HCEC 1CT (cell line): ENCODE measurements at regions not wholly inside any gene's neighbourhood (a gene's known extent, or its start where the extent isn't known, plus 50 kb on each side); places are given as distances from the start of the nearest gene placed in this dataset.

Experiments used
- DNase-seq: peaks from one replicate; pipeline ENCODE4 v3.0.0-alpha.2; 2017

DNA sequence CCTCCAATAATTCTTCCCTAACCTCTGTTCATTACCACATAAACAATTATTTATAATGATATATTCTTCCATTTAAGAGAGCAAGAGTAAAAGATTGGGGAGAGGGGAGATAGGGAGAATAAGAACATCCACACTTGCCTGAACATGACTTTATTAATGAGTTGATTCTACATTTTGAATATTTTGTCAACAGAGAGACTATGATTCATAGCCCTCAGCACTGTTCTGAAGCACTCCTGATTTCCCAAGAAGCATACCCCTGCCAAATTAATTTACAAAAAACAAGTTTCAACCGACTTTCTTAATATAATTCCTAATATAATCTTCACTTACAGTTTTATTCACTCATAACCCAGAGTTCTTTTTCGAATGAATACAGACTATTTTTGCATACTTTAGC lies 828.8 kb downstream of the ROBO2 start:
- no peak for DNase-seq

DNA sequence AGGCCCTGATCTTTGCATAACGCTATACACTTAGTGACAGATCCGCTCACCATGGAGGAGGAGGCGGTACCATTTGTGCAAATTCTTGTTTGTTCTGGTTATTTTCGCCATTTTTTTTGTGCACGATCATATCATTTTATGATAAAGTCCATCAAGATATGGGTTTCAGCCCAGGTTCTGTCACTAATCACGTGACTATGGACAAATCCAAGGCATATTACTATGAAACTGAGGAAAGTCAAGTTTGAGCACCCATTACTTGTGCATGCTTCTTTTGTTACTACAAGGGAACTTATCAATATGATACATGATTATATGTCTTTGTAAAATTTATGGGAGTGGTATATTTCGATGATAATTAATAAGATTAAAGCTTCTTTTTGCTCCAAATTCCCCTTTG lies 829.5 kb downstream of the ROBO2 start:
- no peak for DNase-seq

DNA sequence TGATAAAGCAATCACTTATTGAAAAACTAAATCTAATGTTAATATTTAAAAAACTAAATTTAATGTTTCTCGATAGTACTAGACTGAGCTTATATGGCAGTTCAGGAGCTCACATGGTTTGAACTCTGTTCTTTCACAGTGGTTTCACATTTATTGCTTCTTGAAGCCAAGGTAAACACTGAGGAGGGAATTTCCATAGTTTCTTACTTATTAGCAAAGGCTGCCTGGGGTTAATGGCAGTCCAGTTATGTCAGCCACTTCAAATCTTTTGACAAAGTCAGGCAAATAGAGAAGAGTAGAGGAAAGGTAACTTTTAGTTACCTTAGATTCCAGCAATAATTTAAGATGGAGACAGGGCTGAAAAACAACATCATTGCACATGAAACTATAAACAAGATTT lies 831.5 kb downstream of the ROBO2 start:
- DNase-seq = no peak

DNA sequence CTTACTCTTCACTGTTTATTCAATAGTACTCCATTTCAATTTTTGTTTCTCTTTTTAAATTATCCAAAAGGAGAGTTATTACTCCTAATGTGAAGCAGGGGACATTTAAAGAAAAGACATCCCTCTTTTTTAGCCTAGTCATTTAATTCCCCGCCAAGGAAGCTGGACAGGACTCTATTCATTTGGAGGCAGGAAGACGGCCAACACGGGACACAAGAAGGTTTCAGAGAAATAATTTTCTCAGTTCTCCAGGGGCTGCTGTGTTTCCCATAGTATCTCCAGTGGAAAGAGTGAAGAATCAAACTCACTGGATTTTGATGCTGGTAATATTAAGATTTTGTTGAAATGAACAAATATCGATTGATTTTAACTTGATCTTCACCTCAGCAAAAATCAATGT lies 833.7 kb downstream of the ROBO2 start:
- no peak for DNase-seq

DNA sequence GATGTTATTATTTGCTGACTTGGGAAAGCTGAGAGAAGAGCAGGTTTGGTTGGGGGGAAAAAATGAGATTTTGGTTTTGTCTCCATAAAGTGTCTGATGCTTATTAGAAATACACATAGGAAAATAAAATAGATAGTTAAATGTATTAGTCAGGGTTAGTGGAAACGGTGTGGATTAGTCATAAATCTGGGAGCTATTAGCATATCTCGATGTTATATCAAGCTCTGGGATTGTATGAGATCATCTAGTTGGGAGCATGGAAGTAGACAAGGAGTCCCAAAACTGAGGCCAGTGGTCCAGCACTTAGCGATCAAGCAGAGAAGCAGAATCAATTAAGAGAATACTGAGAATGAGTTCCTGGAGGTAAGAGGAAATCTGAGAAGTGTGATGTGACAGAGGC lies 845.5 kb downstream of the ROBO2 start:
- DNase-seq = no peak

DNA sequence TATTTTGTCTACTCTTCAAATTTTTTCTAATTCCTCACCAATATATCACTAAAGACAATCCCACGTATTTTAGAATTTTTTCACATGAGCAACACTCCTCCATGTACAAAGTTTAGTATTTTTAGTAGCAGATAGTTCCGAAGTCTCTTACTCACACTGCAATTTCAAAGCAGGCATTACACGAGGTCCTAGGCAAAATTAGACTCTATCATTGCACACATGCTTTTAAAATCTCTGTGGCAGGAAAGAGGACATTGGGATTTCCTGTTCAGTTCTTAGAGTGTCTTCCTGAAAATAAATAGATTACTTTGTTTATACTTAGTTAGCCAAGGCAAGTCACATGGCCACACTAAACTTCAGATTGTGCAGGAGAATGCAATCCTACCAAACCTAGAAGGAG lies 847.7 kb downstream of the ROBO2 start:
- no peak for DNase-seq

DNA sequence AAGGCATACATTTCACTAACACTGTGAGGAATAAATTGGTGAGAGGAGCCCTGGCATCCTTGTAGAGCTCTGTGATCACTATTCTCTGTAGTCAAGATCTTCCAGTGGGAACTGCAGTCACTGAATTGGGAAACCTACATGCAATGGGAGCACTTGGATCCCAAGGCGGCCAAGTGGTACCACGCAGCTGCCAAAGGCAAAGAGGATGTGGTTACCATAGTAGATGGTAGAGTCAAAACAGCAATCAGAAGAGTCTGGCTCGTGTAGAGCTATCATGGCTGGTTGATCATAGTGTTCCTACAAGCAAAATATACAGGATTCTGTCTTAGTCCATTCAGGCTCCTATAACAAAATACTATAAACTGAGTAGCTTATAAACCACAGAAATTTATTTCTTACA lies 849.7 kb downstream of the ROBO2 start:
- DNase-seq = no peak

DNA sequence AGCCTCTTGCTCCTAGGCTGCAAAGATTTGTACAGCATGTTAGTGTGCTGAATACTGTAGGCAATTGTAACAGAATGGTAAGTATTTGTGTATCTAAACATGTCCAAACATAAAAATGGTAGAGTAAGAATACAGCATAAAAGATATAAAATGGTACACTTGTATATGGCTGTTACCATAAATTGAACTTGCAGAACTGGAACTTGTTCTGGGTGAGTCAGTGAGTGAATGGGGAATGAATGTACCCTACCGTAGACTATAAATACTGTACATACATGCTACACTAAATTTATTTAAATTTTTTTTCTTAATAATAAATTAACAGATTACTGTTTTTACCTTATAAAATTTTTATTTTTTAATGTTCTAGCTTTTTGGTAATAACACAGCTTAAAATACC lies 858.7 kb downstream of the ROBO2 start:
- DNase-seq = no peak

DNA sequence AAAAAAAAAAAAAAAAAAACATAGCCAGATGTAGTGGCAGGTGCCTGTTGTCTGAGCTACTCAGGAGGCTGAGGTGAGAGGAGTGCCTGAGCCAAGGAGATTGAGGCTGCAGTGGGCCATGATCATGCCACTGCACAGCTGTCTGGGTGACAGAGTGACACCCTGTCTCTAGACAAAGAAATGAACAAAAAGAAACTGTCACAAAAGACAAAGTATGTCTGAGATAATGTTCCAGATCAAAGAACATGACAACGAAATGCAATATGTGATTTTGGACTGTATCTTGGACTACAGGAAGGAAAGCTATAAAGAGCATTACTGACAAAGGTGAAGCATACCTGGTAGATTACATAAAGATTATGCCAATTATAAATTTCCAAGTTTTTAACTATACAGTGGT lies 862.8 kb downstream of the ROBO2 start:
- DNase-seq = no peak

DNA sequence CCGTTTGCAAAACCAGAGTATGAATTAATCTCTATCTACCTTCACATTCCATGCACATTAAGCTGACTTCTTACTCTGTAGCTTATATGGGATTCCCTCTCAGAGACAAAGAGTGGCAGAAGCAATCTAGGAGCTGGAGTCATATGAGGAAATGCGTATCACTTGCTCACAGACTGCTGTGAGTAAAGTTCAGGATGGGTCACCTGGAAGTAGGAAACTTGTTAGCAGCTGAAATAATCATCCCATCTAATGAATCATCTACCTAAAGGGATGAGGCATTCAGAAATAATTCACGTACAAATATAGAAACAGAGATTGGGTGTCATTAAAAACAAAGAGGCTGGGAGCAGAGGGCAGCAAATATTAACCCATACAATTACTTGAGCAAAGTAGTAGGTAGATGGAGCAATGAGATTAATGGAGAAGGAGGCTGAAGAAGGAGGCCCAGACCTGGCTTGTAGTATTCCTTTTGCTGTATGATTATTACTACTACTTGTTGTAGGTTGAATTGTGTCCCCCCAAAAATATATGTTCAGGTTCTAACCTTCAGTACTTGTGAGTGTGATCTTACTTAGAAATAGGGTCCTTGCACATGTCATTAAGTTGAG lies 866.3 kb downstream of the ROBO2 start:
- no peak for DNase-seq

DNA sequence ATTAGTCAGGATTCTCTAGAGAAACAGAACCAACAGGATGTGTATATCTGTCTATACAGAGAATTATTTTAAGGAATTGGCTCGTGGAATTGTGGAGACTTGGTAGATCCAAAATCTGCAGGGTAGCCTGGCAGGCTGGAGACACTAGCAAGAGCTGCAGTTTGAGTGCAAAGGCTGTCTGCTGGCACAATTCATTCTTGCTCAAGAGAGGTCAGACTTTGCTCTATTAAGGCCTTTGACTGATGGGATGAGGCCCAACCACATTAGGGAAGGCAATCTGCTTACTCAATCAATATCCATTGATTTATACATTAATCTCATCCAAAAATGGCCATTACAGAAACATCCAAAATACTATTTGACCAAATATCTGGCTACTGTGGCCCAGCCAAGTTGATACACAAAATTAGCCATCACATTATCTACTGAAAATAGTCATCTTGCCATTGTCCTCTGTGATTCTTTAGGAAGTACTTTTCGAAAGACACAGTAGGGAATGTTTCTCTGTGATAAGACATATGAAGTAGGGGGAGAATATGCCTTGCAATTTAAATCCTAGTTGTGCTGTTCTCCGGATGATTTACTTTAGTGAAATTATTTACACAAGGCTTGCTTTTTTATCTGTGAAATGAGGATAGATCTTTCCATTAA lies 873.8 kb downstream of the ROBO2 start:
- no peak for DNase-seq

DNA sequence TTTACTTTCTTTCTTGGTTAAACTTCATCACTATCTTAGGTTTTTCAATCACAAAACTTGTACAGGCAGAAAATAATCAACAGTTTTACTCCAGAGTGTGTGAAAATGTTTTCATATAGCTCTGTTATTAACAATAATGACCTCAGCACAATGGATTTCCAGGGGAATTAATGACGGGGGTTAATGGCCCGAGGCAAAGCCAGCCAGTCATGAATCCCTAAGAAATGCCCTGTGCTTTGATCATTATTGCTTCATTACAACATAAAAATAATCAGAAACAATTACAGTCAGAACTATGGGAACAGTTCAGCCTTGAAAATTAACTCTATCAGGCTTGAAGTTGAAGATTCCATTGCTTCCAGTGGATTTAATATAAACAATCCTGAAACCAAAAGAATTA lies 875.4 kb downstream of the ROBO2 start:
- no peak for DNase-seq

DNA sequence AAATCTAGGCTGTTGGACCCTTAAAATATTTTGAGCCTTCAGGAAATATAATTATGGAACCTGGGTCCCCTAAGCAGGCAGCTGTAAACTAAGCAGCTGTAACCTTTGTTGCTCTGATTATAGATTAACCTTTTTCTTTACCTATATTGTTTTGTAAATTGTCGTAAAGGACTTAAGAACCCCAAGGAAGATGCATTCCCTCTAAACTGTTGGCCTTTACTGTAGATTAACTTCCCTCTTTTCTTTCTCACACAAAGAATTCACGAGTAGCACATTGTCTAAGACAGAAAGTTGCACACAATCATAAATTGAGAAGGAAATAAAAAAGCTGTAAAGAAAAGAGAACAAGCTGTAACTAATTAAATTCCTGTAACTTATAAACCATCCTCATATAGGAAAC lies 877.3 kb downstream of the ROBO2 start:
- no peak for DNase-seq

DNA sequence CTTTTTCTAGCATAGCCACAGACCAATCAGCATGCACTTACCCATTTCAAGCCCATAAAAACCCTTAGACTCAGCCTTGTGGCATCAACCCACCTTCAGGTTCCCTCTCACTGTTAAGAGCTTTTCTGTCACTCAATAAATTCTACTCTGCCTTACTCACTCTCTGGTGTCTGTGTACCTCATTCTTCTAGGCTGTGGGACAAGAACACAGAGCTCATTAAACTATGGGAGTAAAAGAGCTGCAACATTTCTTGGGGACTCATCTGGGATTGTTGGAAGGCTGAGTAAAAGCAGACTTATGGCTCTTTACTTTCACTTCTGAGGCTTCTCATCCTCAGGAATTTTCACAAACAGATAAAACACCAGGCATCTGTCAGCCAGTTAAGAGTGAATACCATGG lies 879.3 kb downstream of the ROBO2 start:
- DNase-seq = no peak

DNA sequence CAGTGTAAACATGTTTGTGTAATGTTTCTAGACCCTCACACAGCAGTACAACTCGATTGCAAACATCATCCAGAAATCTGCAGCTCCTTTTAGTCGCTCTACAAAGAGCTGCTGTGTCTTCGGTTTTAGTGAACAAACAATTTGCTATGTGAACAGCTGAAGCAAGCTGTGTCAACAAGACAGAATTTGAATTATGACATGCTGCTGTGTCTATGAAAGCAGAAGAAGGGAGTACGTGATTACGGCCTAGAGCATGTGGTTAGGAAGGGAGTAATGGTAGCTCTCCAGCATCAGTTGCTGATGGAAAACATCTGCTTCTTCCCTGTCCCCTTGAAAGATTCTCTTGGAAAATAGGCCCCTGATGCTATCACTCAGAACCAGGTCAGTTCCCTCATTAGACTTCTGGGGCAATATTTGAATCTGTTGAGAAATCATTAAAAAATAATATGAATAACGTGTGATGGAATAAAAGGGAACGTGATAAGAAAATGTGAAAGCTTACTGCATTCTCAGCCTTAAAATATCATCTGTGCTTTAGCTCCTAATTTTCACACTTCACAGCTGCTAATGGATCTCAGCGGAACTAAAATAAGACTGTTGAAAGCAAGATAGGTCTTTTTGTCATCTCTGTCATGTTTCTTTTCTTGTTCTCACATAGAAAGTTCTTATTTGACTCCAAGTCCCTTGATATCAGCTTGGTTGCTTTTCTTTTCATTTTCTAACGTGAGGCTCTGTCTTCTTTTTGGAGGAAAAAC lies 891.5 kb downstream of the ROBO2 start:
- no peak for DNase-seq

DNA sequence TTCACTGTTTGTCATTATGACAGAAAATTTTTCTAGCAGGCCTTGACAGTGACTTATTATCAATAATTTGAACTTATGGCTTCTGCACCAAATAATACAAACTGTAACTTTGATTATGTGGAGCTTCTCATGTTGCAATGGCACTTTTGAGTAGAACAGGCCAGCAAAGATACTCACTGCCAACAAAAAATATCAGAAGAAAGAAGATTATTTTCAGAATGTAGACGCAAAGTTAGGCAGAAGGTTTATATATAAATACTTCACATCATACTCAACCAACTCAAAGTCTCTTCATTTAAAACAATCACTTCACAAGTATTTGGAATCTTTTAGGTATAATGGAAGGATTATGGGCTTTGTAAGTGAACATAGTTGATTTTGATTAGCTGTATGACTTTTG lies 893.0 kb downstream of the ROBO2 start:
- DNase-seq = no peak

DNA sequence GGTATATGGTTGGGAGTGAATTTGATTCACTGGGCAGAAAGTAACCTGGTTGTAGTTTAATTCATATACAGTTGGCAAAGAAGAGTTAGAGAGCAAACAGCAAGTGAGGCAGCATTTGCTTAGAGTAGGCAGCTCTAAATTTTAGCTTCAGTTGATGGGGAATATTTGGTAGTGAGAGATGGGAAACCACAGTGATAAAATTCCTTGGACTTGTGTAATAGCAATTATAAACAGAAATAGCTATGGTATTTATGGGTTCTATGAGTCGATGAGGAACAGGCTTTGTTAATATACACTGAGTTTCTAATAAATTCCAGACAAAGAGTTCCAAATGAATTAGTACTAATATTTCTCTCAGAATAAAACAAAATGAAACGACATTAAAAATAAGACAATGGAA lies 894.0 kb downstream of the ROBO2 start:
- DNase-seq = no peak

DNA sequence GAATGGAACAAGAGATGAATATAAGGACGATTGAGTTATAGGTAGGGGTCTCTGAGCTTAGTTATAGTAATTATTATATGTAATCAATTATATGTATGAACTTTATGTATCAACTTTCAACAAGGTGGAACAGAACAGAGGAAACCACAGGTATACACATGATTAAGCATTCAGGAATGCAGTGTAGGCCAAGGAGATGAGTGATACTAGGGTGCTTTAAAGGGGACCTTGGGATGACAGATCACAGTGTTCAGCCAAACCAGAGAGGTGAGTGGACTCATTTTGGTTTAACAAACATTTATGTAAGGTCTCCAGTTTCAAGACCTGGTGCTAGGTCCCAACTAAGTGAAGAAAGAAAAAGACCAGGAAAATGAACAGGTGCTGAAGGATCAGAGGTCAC lies 895.5 kb downstream of the ROBO2 start:
- no peak for DNase-seq

DNA sequence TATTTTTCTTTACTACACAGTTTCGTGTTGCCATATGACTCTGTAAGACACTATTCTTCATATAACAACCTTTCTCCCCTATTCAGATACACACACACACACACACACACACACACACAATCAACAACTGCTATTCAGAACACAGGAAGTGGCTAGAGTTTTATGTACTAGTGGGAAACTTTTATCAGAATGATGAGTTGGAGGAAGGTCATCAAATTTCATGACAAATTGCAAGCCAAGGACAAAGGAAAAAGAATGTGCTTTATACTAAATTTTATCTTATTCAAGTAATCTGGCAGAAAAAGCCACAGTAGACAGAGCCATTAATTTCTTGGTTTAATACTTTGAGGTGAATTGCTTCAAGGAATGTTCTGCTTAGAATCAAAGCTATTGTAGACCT lies 899.8 kb downstream of the ROBO2 start:
- DNase-seq = no peak

DNA sequence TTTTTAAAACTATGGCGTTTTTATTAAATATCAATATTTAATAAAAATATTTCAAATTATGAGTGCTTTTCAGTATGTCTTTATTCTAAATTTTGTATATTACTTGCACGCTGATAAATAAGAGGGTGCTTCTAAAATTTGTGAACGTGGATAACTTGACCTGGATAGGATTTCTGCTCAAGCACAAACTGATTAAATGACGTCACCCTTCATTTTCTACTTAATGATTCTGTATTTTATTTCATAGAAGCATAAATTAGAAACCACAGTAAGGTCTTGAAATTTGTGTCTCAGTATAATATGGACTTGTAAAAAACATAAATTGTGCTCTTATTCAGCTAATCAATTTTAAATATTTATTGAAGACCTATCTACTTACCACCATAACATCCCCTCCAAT lies 903.7 kb downstream of the ROBO2 start:
- DNase-seq = no peak

DNA sequence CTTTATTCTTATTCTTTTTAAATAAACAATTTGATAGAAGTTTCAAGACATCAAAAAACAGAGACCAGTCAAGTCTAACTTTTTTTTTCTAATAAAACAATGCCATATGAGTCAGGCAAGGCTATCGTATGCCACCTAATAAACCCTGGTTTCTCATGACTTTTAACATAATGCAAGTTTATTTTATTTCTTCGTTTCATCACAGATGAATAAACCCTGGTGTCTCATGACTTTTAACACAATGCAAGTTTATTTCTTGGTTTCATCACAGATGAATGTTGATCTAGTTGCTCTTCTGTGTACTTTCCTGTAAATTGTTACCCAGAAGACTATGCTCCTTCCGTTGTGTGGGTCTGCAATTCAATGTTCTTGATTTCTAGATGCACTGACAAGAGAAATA lies 905.4 kb downstream of the ROBO2 start:
- DNase-seq = no peak

DNA sequence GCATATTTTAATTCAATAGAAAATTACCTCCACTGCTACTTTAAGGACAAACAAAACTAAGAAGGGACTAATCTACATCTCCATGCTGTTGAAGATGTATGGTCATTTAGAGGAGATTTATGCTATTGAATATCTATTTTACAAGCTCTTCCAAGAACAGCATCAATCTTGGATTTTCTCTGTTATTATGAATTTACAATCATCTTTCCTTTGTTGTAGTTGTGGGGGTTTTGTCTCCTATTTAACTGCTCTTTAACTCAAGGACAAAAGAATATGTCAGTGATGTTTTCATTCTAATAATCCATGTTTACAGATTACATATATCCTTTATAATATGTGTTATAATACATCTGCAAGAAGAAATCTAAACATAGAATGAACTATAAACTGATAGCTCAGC lies 907.8 kb downstream of the ROBO2 start:
- no peak for DNase-seq

DNA sequence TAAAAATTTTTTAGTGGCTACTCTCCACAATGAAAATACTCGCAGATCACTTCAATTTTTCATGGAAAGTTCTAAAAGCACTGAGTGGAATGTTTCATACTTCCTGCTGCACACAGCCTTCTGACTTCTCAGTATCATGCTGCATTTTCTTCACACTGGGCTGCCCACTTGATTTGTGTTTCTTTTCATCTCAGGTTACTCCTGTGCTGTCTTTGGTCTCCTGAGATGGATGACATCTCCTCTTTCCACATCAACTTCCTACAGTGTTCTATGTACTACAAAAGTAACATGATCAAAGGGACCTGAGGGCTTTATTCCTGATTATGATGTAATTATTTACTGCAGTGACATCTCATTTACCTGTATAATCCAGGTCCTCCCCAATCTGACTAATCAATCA lies 927.7 kb downstream of the ROBO2 start:
- DNase-seq = no peak

DNA sequence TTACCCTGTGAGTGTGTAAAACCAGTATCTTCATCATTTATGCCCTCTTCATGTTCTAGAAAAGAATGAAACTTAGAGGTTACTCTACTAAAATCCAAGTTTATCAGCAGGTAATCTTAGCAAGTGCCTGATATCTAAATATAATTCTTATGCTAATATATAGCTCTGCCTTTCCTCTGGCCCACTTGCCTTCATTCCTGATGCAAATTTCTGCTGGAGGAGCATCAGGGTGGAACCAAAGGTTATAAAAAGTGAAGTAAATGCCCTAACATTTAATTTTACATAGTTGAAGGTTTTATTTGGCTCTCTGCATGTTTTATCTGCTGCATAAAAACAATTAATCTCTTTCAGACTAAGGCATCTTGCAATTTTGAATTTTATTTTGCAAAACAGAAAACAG lies 936.2 kb downstream of the ROBO2 start:
- no peak for DNase-seq

DNA sequence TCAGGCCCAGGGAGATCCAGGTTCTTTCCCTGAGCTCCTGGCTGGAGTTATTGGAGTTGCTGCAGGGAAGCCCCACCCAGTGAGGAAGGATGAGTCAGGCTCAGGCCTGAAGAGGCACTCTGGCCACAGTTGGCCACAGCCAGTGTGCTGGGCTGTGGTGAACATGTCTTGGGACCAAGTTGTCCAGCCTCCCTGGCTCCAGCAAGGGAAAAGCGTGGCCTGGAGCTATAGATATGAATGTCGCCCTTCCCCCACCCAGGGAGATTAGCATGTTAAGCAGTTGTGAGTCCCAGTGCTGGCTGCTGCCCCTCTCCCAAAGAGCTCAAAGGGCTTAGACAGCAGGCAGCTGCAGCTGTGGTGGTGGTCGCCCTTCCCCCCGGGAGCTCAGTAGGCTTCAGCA lies 963.2 kb downstream of the ROBO2 start:
- no peak for DNase-seq
